Lower lobe of right lung (tissue), 2 donors: ENCODE measurements at regions not wholly inside any gene's neighbourhood (a gene's known extent, or its start where the extent isn't known, plus 50 kb on each side); places are given as distances from the start of the nearest gene placed in this dataset.

Experiments
- ATAC-seq, 2 donors: fragments of 200-7000 bp; cut with Tn5 transposase; one replicate each; pipeline ENCODE4 v1.9.1; 2020 to 2022; ENCODE audit warnings: mild to moderate bottlenecking in 2 of 2, moderate library complexity in 2 of 2
- DNase-seq: peaks from one replicate; pipeline ENCODE4 v3.0.0-alpha.2; 2020
- H3K27ac ChIP-seq: fragments of 200-600 bp; one replicate; pipeline ENCODE4 v1.8.0; 2022
- H3K27me3 ChIP-seq: fragments of 200-600 bp; one replicate; pipeline ENCODE4 v1.8.0; 2022; ENCODE audit warnings: low read depth
- H3K36me3 ChIP-seq: fragments of 200-600 bp; one replicate; pipeline ENCODE4 v1.8.0; 2022; ENCODE audit warnings: mild to moderate bottlenecking
- H3K4me1 ChIP-seq: fragments of 200-600 bp; one replicate; pipeline ENCODE4 v1.8.0; 2022
- H3K4me3 ChIP-seq: fragments of 200-600 bp; one replicate; pipeline ENCODE4 v1.8.0; 2022; ENCODE audit warnings: mild to moderate bottlenecking
- H3K9me3 ChIP-seq: fragments of 200-600 bp; one replicate; pipeline ENCODE4 v1.8.0; 2022
- CTCF ChIP-seq: fragments of 200-600 bp; IDR thresholded peaks from one replicate; pipeline ENCODE4 v1.8.0; 2022; ENCODE audit warnings: antibody characterized with exemption, mild to moderate bottlenecking
- intact Hi-C: fragments of 100-400 bp; cut with DNase I; formaldehyde crosslinking; loops from one replicate; pipeline ENCODE4 v1.11.0; 2022
- donor health status: DM: no; HTN: yes; CAD: no; lungs with severe emphysema.

GRCh38 chr7:153607354-153607753, 444.8 kb upstream of the DPP6 start:
- Histone ChIP-seq H3K27ac (no peak overlapping the region), H3K36me3 (no peaks in the 10 kb centered on the region), H3K4me3 (no peak overlapping the region), H3K4me1 (no peaks in the 10 kb centered on the region), H3K27me3 (no peaks in the 10 kb centered on the region), H3K9me3 (no peaks in the 10 kb centered on the region)
- DNase-seq (no peak), ATAC-seq (no peak)
- intact Hi-C loops, result no loop called here
- no peak for TF ChIP-seq CTCF

GRCh38 chr7:153616711-153617325, 435.4 kb upstream of the DPP6 start:
- TF ChIP-seq CTCF, result no peak
- DNase-seq, result no peak
- H3K9me3 ChIP-seq, result no peaks in the 10 kb centered on the region
- intact Hi-C loops, result no loop called here
- ATAC-seq, result no peak
- H3K27ac ChIP-seq, result no peak overlapping the region
- H3K4me3 ChIP-seq, result no peak overlapping the region
- no peaks in the 10 kb centered on the region for H3K4me1 ChIP-seq
- no peaks in the 10 kb centered on the region for H3K27me3 ChIP-seq
- no peaks in the 10 kb centered on the region for H3K36me3 ChIP-seq

GRCh38 chr7:153627323-153627722, 424.9 kb upstream of the DPP6 start:
- no peak for DNase-seq
- no peaks in the 10 kb centered on the region for H3K4me1 ChIP-seq
- intact Hi-C loops, result no loop called here
- H3K4me3 ChIP-seq, result no peak overlapping the region
- no peaks in the 10 kb centered on the region for H3K9me3 ChIP-seq
- no peak for ATAC-seq
- no peaks in the 10 kb centered on the region for H3K36me3 ChIP-seq
- H3K27ac ChIP-seq, result no peak overlapping the region
- TF ChIP-seq CTCF, result no peak
- no peaks in the 10 kb centered on the region for H3K27me3 ChIP-seq

- no peak overlapping the region for H3K27ac ChIP-seq
- no peaks in the 10 kb centered on the region for H3K36me3 ChIP-seq
- intact Hi-C loops, result no loop called here
- no peak for ATAC-seq
- H3K27me3 ChIP-seq, result no peaks in the 10 kb centered on the region
- no peak overlapping the region for H3K4me3 ChIP-seq
- no peak for DNase-seq
- no peaks in the 10 kb centered on the region for H3K9me3 ChIP-seq
- no peak for TF ChIP-seq CTCF
- no peaks in the 10 kb centered on the region for H3K4me1 ChIP-seq
Measured at GRCh38 chr7:153628406-153628805, 423.8 kb upstream of the DPP6 start.

GRCh38 chr7:153628825-153629224, 423.4 kb upstream of the DPP6 start:
- H3K36me3 ChIP-seq, result no peaks in the 10 kb centered on the region
- no peaks in the 10 kb centered on the region for H3K27me3 ChIP-seq
- ATAC-seq (no peak), DNase-seq (no peak)
- intact Hi-C loops, result no loop called here
- H3K9me3 ChIP-seq, result peaks cover under 1% of the 10 kb centered on the region
- H3K4me1 ChIP-seq, result no peaks in the 10 kb centered on the region
- no peak for TF ChIP-seq CTCF
- H3K27ac ChIP-seq, result no peak overlapping the region
- no peak overlapping the region for H3K4me3 ChIP-seq
